SJSA1 (cell line): ENCODE measurements at regions not wholly inside any gene's neighbourhood (a gene's known extent, or its start where the extent isn't known, plus 50 kb on each side); places are given as distances from the start of the nearest gene placed in this dataset.
"Not testable (repeated sequence)": the region's sequence is repeated elsewhere in the genome, so short reads cannot be mapped to it uniquely, and the experiment has no call there.

ENCODE experiments used
- DNase-seq, 2 experiments: peaks; one replicate each; pipeline ENCODE4 v3.0.0-alpha.2; 2015 to 2020; ENCODE audit warnings: low spot score in 2 of 2, low read depth in 1 of 2
- H3K27ac ChIP-seq: fragments of 250-450 bp; sonication (Bioruptor Pico); 2 replicates; pipeline ENCODE4 v1.5.1; 2020; ENCODE audit warnings: mild to moderate bottlenecking, moderate library complexity
- H3K27me3 ChIP-seq: fragments of 250-450 bp; sonication (Bioruptor Pico); replicated peaks from 2 replicates; pipeline ENCODE4 v1.5.1; 2020; ENCODE audit warnings: mild to moderate bottlenecking, moderate library complexity
- H3K36me3 ChIP-seq: fragments of 250-450 bp; sonication (Bioruptor Pico); 2 replicates; pipeline ENCODE4 v1.5.1; 2020; ENCODE audit warnings: mild to moderate bottlenecking
- H3K4me1 ChIP-seq: fragments of 250-450 bp; sonication (Bioruptor Pico); replicated peaks from 2 replicates; pipeline ENCODE4 v1.6.1; 2021; ENCODE audit warnings: mild to moderate bottlenecking
- H3K4me3 ChIP-seq: fragments of 250-450 bp; sonication (Bioruptor Pico); 2 replicates; pipeline ENCODE4 v1.5.1; 2020; ENCODE audit warnings: mild to moderate bottlenecking
- H3K9me3 ChIP-seq: fragments of 250-450 bp; sonication (Bioruptor Pico); replicated peaks from 2 replicates; pipeline ENCODE4 v1.5.1; 2020; ENCODE audit warnings: mild to moderate bottlenecking

DNA sequence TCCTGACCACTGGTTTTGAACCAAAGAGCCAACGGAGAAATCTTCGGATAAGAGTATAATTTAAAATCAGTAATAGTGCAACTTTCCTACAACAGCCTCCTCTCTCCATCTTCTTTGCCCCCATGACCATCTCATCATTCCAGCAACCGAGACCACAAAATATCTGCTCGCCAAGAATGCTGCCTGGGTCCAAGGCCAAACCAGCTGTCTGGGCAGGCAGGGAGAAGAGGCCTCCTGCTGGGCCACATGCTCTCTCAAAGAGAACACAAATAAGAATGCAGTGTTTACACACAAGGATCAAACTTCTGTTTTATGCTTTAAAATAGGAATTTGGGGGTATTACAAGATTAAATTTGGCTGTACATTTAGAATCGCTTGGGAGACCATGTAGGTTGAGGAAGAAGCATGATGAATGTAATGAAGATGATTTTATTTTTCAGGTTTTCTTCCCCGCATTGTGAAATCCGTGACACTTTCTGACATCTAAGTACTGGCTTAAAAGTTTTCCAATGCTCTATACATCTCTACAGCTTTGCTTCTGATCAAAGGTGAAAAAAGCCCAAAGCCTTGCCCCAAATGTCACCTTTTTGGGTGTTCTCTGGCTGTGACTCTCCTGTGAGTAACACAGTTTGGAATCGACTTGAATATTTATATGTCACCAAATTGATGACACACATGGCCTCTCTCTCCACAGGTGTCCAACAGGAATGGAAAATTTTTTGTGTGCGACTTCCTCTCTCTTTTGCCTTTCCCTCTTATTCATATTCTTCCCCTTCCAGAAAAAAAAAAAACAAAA lies 79.4 kb upstream of the PROKR2 start:
- no peaks in the 10 kb centered on the region for H3K9me3 ChIP-seq
- no peaks in the 10 kb centered on the region for H3K4me1 ChIP-seq
- no peak overlapping the region for H3K27ac ChIP-seq
- no peaks in the 10 kb centered on the region for H3K36me3 ChIP-seq
- DNase-seq: no peak
- H3K27me3 ChIP-seq: 0 out of 2 replicates have a peak, but pooled peaks cover 2% of the 10 kb centered on the region
- H3K4me3 ChIP-seq: no peak overlapping the region

DNA sequence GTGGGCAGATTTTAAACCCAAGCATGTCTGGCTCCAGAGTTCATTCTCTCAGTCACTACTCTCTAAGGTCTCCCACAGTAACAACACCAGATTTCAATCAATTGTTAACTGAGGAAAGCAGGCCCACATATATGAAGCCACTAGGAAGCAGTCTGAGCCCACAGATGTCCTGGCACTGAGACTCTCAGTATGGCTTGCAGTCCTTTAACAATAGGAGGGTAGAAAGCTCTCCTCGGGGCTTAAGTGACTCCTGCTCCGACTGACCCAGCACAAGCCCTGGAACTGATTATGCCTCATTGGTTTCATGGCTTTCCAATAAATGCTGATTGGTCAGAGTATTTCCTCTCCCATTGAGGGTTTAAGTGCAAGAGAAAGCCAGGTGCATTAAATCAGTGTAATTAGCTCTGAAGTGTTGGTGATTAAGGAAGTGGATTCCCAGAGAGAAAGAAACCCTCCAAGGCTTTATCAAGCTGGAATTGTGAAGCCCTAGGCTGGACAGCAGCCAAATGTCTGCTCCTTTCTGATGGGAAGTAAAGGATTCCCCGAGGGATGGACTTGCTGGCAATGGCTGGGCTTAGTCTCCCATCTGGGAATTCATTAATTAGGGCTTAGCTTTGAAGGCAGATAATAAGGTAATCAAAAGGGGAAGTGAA lies 76.6 kb upstream of the PROKR2 start:
- no peak overlapping the region for H3K27ac ChIP-seq
- H3K9me3 ChIP-seq: no peaks in the 10 kb centered on the region
- DNase-seq: no peak

DNA sequence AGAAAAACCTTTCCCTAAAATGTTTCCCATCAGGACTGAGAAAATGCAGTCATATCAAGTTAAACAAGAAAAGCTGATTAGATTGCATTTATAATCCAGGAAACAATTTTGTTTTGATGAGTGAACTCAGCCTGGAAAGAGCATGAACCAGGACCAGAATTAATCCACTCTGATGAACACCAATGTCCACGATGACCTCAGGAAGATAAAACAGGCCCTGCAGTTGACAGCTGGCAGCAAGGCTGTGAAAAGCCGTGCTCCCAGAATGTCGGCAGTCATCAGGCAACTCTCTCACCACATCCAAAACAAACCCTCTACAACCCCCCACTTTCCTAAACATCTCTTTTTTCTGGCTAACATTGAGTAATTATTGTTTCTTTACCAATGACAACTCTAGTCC lies 74.0 kb upstream of the PROKR2 start:
- Histone ChIP-seq H3K9me3 (no peaks in the 10 kb centered on the region), H3K36me3 (no peaks in the 10 kb centered on the region), H3K27ac (no peak overlapping the region), H3K4me1 (no peaks in the 10 kb centered on the region), H3K4me3 (no peak overlapping the region), H3K27me3 (0 out of 2 replicates have a peak, but pooled peaks cover 2% of the 10 kb centered on the region)
- DNase-seq: no peak

More for the DNA sequence above, 76.6 kb upstream of the PROKR2 start:
- Histone ChIP-seq H3K4me3 (no peak overlapping the region), H3K4me1 (no peaks in the 10 kb centered on the region), H3K27me3 (0 out of 2 replicates have a peak, but pooled peaks cover 2% of the 10 kb centered on the region), H3K36me3 (no peaks in the 10 kb centered on the region)

DNA sequence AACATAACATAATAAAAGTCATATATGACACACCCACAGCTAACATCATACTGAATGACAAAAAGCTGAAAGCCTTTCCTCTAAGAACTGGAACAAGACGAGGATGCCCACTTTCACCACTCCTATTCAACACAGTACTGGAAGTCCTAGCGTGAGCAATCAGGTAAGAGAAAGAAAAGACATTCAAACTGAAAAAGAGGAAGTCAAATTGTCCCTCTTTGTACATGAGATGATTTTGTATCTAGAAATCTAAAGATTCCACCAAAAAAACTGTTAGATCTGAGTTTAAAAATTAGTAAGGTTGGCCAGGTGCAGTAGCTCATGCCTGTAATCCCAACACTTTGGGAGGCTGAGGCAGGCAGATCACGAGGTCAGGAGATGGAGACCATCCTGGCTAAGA lies 70.1 kb upstream of the PROKR2 start:
- H3K36me3 ChIP-seq: not testable (repeated sequence)

DNA sequence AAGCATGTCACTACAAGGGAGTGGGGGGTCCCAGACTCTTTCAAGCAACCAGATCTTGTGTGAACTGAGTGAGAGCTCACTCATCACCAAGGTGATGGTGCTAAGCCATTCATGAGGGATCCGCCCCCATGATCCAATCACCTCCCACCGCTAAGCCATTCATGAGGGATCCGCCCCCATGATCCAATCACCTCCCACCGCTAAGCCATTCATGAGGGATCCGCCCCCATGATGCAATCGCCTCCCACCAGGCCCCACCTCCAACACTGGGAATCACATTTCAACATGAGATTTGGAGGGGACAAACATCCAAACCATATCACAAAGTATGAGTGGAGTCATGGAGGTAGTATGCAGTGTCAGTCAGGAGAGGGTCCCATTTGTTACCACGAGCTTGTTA lies 64.8 kb upstream of the PROKR2 start:
- not testable (repeated sequence) for H3K9me3 ChIP-seq, H3K36me3 ChIP-seq, H3K27me3 ChIP-seq, H3K27ac ChIP-seq, H3K4me1 ChIP-seq, H3K4me3 ChIP-seq, DNase-seq

More for the DNA sequence above, 70.1 kb upstream of the PROKR2 start:
- H3K9me3 ChIP-seq, DNase-seq, H3K27me3 ChIP-seq, H3K4me3 ChIP-seq, H3K4me1 ChIP-seq, H3K27ac ChIP-seq: not testable (repeated sequence)

DNA sequence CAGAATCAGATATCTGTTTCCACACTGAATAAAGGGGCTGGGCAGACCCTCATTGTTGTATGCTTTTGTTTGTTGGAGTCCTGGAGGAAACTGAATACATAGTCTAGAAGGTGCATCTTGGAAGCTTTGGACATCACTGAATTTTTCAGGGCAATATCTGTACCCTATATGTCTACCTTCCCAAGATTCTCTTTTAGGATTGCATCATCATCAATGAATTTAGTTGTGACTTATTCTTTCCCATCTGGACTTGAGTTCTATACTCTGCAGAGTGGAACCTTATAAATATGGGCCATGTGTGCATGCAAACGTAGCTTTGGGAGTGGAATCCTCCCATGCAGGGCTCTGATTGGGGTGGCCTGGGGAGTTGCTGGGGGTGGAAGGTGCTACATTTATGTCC lies 60.7 kb upstream of the PROKR2 start:
- Histone ChIP-seq H3K4me1 (no peaks in the 10 kb centered on the region), H3K36me3 (no peaks in the 10 kb centered on the region), H3K4me3 (no peak overlapping the region), H3K9me3 (no peaks in the 10 kb centered on the region), H3K27ac (no peak overlapping the region), H3K27me3 (peaks cover 5% of the 10 kb centered on the region; the same call in 1 of the 2 replicates)
- DNase-seq: no peak

DNA sequence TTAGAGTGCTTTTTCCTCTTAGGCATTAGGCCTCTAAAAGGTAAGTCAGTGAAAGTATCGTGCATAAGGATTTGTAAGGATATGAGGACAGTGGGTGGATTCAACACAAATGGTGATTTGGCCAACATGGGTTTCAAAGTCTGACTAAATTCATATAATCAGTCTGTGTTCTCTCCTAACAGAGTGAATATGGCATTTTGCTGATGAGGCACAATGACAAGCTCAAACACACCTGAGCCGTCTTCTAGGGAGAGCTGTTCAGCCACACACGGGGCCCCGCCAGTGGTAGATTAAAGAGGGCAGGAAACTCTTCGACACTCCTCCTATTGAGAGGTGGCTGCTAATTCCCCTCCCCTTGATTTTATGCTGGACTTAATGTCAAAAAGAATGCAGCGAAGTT lies 59.5 kb upstream of the PROKR2 start:
- H3K36me3 ChIP-seq: no peaks in the 10 kb centered on the region
- no peak overlapping the region for H3K4me3 ChIP-seq
- no peak for DNase-seq
- no peak overlapping the region for H3K27ac ChIP-seq
- no peaks in the 10 kb centered on the region for H3K9me3 ChIP-seq
- peaks cover 5% of the 10 kb centered on the region; the same call in 1 of the 2 replicates for H3K27me3 ChIP-seq
- H3K4me1 ChIP-seq: no peaks in the 10 kb centered on the region

DNA sequence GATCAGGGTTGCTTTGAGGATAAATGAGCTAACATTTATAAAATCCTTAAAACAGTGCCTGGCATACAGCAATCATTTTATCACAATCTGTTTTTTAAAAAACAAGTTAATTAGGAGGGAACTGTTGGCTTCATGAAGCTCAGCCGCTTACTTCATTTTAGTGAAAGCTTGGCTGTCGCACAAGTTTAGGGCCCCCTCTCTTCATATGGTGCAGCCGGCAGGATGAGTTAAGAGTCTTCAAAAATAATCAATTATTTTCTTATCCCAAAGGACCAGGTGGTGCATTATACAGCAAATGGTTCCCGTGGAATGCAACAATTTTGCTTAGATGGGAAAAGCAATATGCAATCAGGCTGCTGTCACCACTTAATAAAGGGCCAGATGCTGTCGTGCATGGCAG lies 57.4 kb upstream of the PROKR2 start:
- Histone ChIP-seq H3K36me3 (no peaks in the 10 kb centered on the region), H3K4me3 (no peak overlapping the region), H3K4me1 (no peaks in the 10 kb centered on the region), H3K9me3 (no peaks in the 10 kb centered on the region), H3K27me3 (peaks cover 5% of the 10 kb centered on the region; the same call in 1 of the 2 replicates), H3K27ac (no peak overlapping the region)
- DNase-seq: no peak

DNA sequence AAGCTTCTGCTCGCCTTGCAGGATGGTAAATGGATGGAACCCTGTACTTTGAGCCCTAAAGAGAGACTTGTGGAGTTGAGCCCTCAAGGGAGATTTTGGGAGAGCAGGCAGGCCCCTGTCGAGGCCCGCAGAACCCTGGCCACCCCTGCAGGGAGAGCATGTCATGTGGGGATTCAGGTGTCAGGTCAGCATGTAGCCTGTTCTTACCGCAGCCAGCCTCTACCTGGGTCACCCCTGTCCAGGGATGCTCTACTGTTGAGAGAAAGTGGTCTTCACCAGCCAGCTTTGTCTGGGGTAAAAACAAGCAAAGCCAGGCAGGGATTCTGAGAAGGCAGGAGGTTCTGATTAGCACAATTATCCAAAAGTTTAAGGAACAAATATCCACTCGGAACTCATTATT lies 55.6 kb upstream of the PROKR2 start:
- DNase-seq: no peak
- Histone ChIP-seq H3K4me1 (no peaks in the 10 kb centered on the region), H3K36me3 (no peaks in the 10 kb centered on the region), H3K4me3 (no peak overlapping the region), H3K27ac (no peak overlapping the region), H3K27me3 (peaks cover 5% of the 10 kb centered on the region; the same call in 1 of the 2 replicates), H3K9me3 (0 out of 2 replicates have a peak, but pooled peaks cover 2% of the 10 kb centered on the region)

DNA sequence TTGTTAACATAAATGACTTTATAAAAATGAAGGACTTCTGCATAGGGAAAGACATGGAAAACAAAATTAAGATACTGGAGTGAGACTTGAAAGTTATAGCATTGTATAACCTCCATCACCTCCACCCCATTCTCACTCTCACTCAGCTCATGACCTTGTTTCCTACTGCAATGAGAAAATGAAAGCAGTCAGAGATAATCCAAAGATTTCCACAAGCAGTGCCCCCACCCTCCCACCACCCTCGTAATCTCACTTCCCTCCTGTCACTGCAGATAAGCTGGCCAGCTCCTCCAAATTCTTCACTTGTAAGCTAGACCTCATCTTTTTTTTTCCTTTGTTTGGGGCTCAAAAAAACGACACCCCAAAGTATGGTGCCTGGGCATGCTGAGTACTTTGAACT lies 52.9 kb upstream of the PROKR2 start:
- Histone ChIP-seq H3K36me3 (no peaks in the 10 kb centered on the region), H3K4me1 (peaks cover 10% of the 10 kb centered on the region), H3K27ac (no peak overlapping the region), H3K9me3 (peaks cover 2% of the 10 kb centered on the region; the same call in 1 of the 2 replicates), H3K4me3 (no peak overlapping the region), H3K27me3 (no peaks in the 10 kb centered on the region)
- no peak for DNase-seq
